ENCODE measurements at regions not wholly inside any gene's neighbourhood (a gene's known extent, or its start where the extent isn't known, plus 50 kb on each side); places are given as distances from the start of the nearest gene placed in this dataset.

DNA sequence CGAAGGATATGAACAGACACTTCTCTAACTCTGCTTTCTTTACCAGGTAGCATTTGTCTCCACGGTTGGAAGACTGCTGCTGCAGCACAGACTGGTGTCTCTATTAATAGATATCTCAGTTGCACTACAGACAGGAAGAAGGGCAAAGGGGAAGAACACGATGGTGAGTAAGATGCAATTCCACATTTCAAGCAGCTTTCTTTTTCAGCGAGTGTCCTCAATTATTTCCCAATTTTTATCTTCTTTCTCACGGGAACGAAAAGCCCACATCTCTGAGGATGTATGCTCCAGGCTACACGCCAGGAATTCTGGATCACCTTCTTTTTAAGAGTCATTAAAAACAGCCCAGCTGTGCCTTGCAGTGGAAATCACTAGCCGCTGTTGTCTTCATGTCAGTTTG is 311.6 kb upstream of the ECI2 start:
- no peaks in the 10 kb centered on the region for H3K27me3 ChIP-seq (ENCODE audit: control insufficient read depth in 2 of 2, insufficient read depth in 2 of 2, low read length in 2 of 2)
- H3K9ac ChIP-seq (replicated peaks; ENCODE audit: extremely low read depth, insufficient read depth, low read length) = no peak overlapping the region
- H3K36me3 ChIP-seq (ENCODE audit: control insufficient read depth in 2 of 2, extremely low read depth in 1 of 2, insufficient read depth in 2 of 2, low read length in 2 of 2) = no peaks in the 10 kb centered on the region
- H3K4me1 ChIP-seq (ENCODE audit: control insufficient read depth, extremely low read depth, insufficient read depth, low read length) = no peaks in the 10 kb centered on the region
- H3K9me3 ChIP-seq (replicated peaks; ENCODE audit: control insufficient read depth, insufficient read depth, low read length) = peaks cover 1% of the 10 kb centered on the region
- CTCF ChIA-PET = no interaction called here
- intact Hi-C loops (cut with micrococcal nuclease) (no loop called here), dilution Hi-C loops (cut with MboI; ENCODE audit: extremely low pct_ligation_motif_present, low sequenced_read_pairs) (no loop called here)
- TF ChIP-seq, protein P1, sequence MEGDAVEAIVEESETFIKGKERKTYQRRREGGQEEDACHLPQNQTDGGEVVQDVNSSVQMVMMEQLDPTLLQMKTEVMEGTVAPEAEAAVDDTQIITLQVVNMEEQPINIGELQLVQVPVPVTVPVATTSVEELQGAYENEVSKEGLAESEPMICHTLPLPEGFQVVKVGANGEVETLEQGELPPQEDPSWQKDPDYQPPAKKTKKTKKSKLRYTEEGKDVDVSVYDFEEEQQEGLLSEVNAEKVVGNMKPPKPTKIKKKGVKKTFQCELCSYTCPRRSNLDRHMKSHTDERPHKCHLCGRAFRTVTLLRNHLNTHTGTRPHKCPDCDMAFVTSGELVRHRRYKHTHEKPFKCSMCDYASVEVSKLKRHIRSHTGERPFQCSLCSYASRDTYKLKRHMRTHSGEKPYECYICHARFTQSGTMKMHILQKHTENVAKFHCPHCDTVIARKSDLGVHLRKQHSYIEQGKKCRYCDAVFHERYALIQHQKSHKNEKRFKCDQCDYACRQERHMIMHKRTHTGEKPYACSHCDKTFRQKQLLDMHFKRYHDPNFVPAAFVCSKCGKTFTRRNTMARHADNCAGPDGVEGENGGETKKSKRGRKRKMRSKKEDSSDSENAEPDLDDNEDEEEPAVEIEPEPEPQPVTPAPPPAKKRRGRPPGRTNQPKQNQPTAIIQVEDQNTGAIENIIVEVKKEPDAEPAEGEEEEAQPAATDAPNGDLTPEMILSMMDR (IDR thresholded peaks at IDR 0.05; ENCODE audit: extremely low read depth in 1 of 2, insufficient read depth in 1 of 2, low read depth in 1 of 2, low read length in 2 of 2) = no peak
- TF ChIP-seq EZH2 (IDR thresholded peaks at IDR 0.05; ENCODE audit: borderline replicate concordance, low read depth, low read length, severe bottlenecking) (no peak), JUN (IDR thresholded peaks at IDR 0.05; ENCODE audit: borderline replicate concordance, insufficient read depth, insufficient read length, low read depth) (no peak), MYC (IDR thresholded peaks at IDR 0.05; ENCODE audit: low read depth, low read length) (no peak), POLR2A (IDR thresholded peaks at IDR 0.05; ENCODE audit: low read depth, low read length) (no peak)
- TF ChIP-seq, protein P2, sequence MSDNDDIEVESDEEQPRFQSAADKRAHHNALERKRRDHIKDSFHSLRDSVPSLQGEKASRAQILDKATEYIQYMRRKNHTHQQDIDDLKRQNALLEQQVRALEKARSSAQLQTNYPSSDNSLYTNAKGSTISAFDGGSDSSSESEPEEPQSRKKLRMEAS (IDR thresholded peaks at IDR 0.05; ENCODE audit: insufficient read depth, insufficient read length) = no peak
- FAIRE-seq (peak; percentile 8), DNase-seq (ENCODE audit: low read depth, low spot score) (no peak)
- H4K20me1 ChIP-seq (replicated peaks; ENCODE audit: control insufficient read depth, extremely low read depth, insufficient read depth, low read length) = no peaks in the 10 kb centered on the region
- H3K79me2 ChIP-seq (ENCODE audit: control insufficient read depth, insufficient read depth, low read length) = no peaks in the 10 kb centered on the region
- BruUV-seq (replicated peaks) = no TSS peak
- H3K27ac ChIP-seq (ENCODE audit: insufficient read depth, low read depth, low read length) = no peak overlapping the region
- no peak overlapping the region for H3K4me2 ChIP-seq (ENCODE audit: insufficient read depth, low read length)
- H3K9me1 ChIP-seq (replicated peaks; ENCODE audit: control insufficient read depth, extremely low read depth, insufficient read depth, low read length) = no peaks in the 10 kb centered on the region
- H2AFZ ChIP-seq (ENCODE audit: low read depth, low read length) = no peak overlapping the region
- POLR2A ChIA-PET = no interaction called here
- no peak overlapping the region for H3K4me3 ChIP-seq (replicated peaks in 1 of 3; ENCODE audit: insufficient read depth in 1 of 3, low read depth in 1 of 3, low read length in 3 of 3)

DNA sequence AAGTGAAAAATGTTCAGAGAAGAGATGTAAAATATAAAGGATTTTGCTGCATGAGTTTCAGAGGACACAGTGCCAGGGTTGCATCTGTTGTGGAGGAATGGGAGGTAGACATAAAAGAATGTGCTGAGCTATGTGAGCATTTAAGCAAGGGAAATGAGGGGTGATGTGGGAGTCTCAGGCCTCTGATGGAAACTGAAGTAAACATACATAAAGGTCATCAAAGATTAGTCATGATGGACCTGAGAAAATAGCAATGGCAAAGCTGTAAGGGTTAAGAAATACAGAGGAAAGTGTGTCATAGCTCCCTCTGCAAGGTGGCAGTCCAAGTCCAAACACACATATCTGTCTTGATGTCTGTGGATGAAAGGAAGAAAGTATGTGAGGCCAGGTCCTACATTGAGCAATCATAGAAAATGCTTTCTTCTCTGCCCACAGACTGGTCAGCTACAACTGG is 306.6 kb upstream of the ECI2 start:
- DNase-seq (ENCODE audit: low read depth, low spot score) (peak; percentile 57), FAIRE-seq (peak; percentile 49)
- H3K4me2 ChIP-seq (ENCODE audit: insufficient read depth, low read length) = no peak overlapping the region
- dilution Hi-C loops (cut with MboI; ENCODE audit: extremely low pct_ligation_motif_present, low sequenced_read_pairs) (no loop called here), intact Hi-C loops (cut with micrococcal nuclease) (no loop called here)
- CTCF ChIA-PET = interaction anchor here (0.9 to 1.3 kb wide), 3 partner anchors 8 to 335 kb away, joined by 3 to 5 read pairs (median 4); partner anchors contain the start of gene CDYL
- no TSS peak for BruUV-seq (replicated peaks)
- H3K4me1 ChIP-seq (ENCODE audit: control insufficient read depth, extremely low read depth, insufficient read depth, low read length) = no peaks in the 10 kb centered on the region
- H3K27ac ChIP-seq (ENCODE audit: insufficient read depth, low read depth, low read length) = no peak overlapping the region
- POLR2A ChIA-PET = no interaction called here
- H2AFZ ChIP-seq (ENCODE audit: low read depth, low read length) = no peak overlapping the region
- H4K20me1 ChIP-seq (replicated peaks; ENCODE audit: control insufficient read depth, extremely low read depth, insufficient read depth, low read length) = no peaks in the 10 kb centered on the region
- TF ChIP-seq FOS (IDR thresholded peaks at IDR 0.05; ENCODE audit: borderline replicate concordance, insufficient read depth, low read length) (peak; percentile 42), GATA2 (IDR thresholded peaks at IDR 0.05; ENCODE audit: insufficient read depth, insufficient read length, low read depth, low read length) (no peak)
- H3K79me2 ChIP-seq (ENCODE audit: control insufficient read depth, insufficient read depth, low read length) = no peaks in the 10 kb centered on the region
- H3K36me3 ChIP-seq (ENCODE audit: control insufficient read depth in 2 of 2, extremely low read depth in 1 of 2, insufficient read depth in 2 of 2, low read length in 2 of 2) = no peaks in the 10 kb centered on the region
- H3K27me3 ChIP-seq (ENCODE audit: control insufficient read depth in 2 of 2, insufficient read depth in 2 of 2, low read length in 2 of 2) = no peaks in the 10 kb centered on the region
- no peaks in the 10 kb centered on the region for H3K9me1 ChIP-seq (replicated peaks; ENCODE audit: control insufficient read depth, extremely low read depth, insufficient read depth, low read length)
- no peak overlapping the region for H3K4me3 ChIP-seq (replicated peaks in 1 of 3; ENCODE audit: insufficient read depth in 1 of 3, low read depth in 1 of 3, low read length in 3 of 3)
- H3K9ac ChIP-seq (replicated peaks; ENCODE audit: extremely low read depth, insufficient read depth, low read length) = no peak overlapping the region
- H3K9me3 ChIP-seq (replicated peaks; ENCODE audit: control insufficient read depth, insufficient read depth, low read length) = no peaks in the 10 kb centered on the region
